Body of pancreas (tissue), 4 donors: ENCODE measurements at regions not wholly inside any gene's neighbourhood (a gene's known extent, or its start where the extent isn't known, plus 50 kb on each side); places are given as distances from the start of the nearest gene placed in this dataset.

Experiments used
- ATAC-seq: fragments of 150-250 bp; one replicate; pipeline ENCODE4 v1.9.1; 2016
- DNase-seq, 4 donors: peaks; one replicate each; pipeline ENCODE4 v3.0.0-alpha.2; 2019
- H3K27ac ChIP-seq, 4 donors: fragments of 200-600 bp; sonication (generic); 1 replicate in 3 of 4; 2 replicates in 1 of 4; pipeline versions ENCODE4 v1.5.1 to v1.6.1; 2016 to 2019; ENCODE audit warnings: mild to moderate bottlenecking in 1 of 4, mixed read lengths in 1 of 4, moderate library complexity in 1 of 4
- H3K27me3 ChIP-seq, 2 donors: fragments of 200-600 bp; sonication (generic); one replicate each; pipeline ENCODE4 v1.6.0; 2016; ENCODE audit warnings: mild to moderate bottlenecking in 1 of 2
- H3K36me3 ChIP-seq, 2 donors: fragments of 200-600 bp; sonication (generic); replicated peaks in 1 of 2; 2 replicates each; pipeline ENCODE4 v1.5.1; 2016; ENCODE audit warnings: low read depth in 2 of 2; ENCODE audit not compliant: insufficient read depth in 1 of 2
- H3K4me1 ChIP-seq: fragments of 200-600 bp; sonication (generic); one replicate; pipeline ENCODE4 v1.6.0; 2016
- H3K4me3 ChIP-seq, 2 donors: fragments of 200-600 bp; sonication (generic); 1 replicate in 1 of 2; 2 replicates in 1 of 2; pipeline ENCODE4 v1.5.1; 2016 to 2019
- H3K9me3 ChIP-seq, 3 donors: fragments of 200-600 bp; sonication (generic); 1 replicate in 2 of 3; 2 replicates in 1 of 3; pipeline ENCODE4 v1.5.1; 2016
- CTCF ChIP-seq, 7 experiments: fragments of 450-650 bp in 4 of 7; fragments of 200-600 bp in 3 of 7; sonication (generic) in 3 of 7; IDR thresholded peaks; one replicate each; pipeline ENCODE4 v1.5.1; 2016 to 2019; ENCODE audit warnings: antibody characterized with exemption in 7 of 7
- POLR2A ChIP-seq, 3 donors: fragments of 450-650 bp; IDR thresholded peaks; one replicate each; pipeline ENCODE4 v1.6.1; 2016; ENCODE audit warnings: antibody characterized with exemption in 3 of 3, mild to moderate bottlenecking in 2 of 3
- WGBS, 2 donors: methylation state at CpG; one replicate each; pipeline ENCODE4 v1.1.5; 2017; 5-methylcytosine and 5-hydroxymethylcytosine counted together
- intact Hi-C: fragments of 100-400 bp; cut with DNase I; formaldehyde crosslinking; loops from one replicate; pipeline ENCODE4 v1.15.1; 2023

- Histone ChIP-seq H3K4me3 (no peak overlapping the region), H3K36me3 (no peaks in the 10 kb centered on the region), H3K27me3 (no peaks in the 10 kb centered on the region), H3K4me1 (no peaks in the 10 kb centered on the region), H3K27ac (no peak overlapping the region), H3K9me3 (no peaks in the 10 kb centered on the region)
- WGBS, 2 donors = 92 to 93% methylated on average over 16 of the region's 16 CpGs
- TF ChIP-seq CTCF (IDR thresholded peaks at IDR 0.05) = no peak
- no peak for TF ChIP-seq POLR2A (IDR thresholded peaks at IDR 0.05)
- intact Hi-C loops = no loop called here
- ATAC-seq (no peak), DNase-seq (no peak)
These were observed 266.9 kb downstream of the COX7C start for GRCh38 chr5:86884608-86885007.

GRCh38 chr5:86885011-86885410, 267.3 kb downstream of the COX7C start:
- intact Hi-C loops = no loop called here
- DNase-seq (no peak), ATAC-seq (no peak)
- TF ChIP-seq CTCF (IDR thresholded peaks at IDR 0.05) (no peak), POLR2A (IDR thresholded peaks at IDR 0.05) (no peak)
- WGBS, 2 donors = 74 to 80% methylated on average over 2 of the region's 2 CpGs
- Histone ChIP-seq H3K36me3 (no peaks in the 10 kb centered on the region), H3K4me3 (no peak overlapping the region), H3K27ac (no peak overlapping the region), H3K4me1 (no peaks in the 10 kb centered on the region), H3K9me3 (no peaks in the 10 kb centered on the region), H3K27me3 (no peaks in the 10 kb centered on the region)

- 27 to 33% methylated on average over 5 of the region's 5 CpGs for WGBS, 2 donors
- DNase-seq (no peak), ATAC-seq (no peak)
- Histone ChIP-seq H3K27me3 (no peaks in the 10 kb centered on the region), H3K9me3 (no peaks in the 10 kb centered on the region), H3K4me3 (no peak overlapping the region), H3K36me3 (no peaks in the 10 kb centered on the region), H3K4me1 (no peaks in the 10 kb centered on the region), H3K27ac (no peak overlapping the region)
- TF ChIP-seq POLR2A (IDR thresholded peaks at IDR 0.05) (no peak), CTCF (IDR thresholded peaks at IDR 0.05) (no peak)
- intact Hi-C loops = no loop called here
These were observed 267.9 kb downstream of the COX7C start for GRCh38 chr5:86885489-86886230.

- no peaks in the 10 kb centered on the region for H3K4me1 ChIP-seq
- intact Hi-C loops = no loop called here
- ATAC-seq (no peak), DNase-seq (no peak)
- H3K4me3 ChIP-seq = no peak overlapping the region
- H3K9me3 ChIP-seq = no peaks in the 10 kb centered on the region
- no peaks in the 10 kb centered on the region for H3K36me3 ChIP-seq
- 55 to 79% methylated on average over 1 of the region's 1 CpG for WGBS, 2 donors
- no peak overlapping the region for H3K27ac ChIP-seq
- H3K27me3 ChIP-seq = no peaks in the 10 kb centered on the region
- TF ChIP-seq CTCF (IDR thresholded peaks at IDR 0.05) (no peak), POLR2A (IDR thresholded peaks at IDR 0.05) (no peak)
These were observed 272.6 kb downstream of the COX7C start for GRCh38 chr5:86890375-86890774.

- no peaks in the 10 kb centered on the region for H3K27me3 ChIP-seq
- H3K9me3 ChIP-seq = no peaks in the 10 kb centered on the region
- no peaks in the 10 kb centered on the region for H3K36me3 ChIP-seq
- TF ChIP-seq CTCF (IDR thresholded peaks at IDR 0.05) (no peak), POLR2A (IDR thresholded peaks at IDR 0.05) (no peak)
- DNase-seq = no peak
- H3K4me3 ChIP-seq = no peak overlapping the region
- no peaks in the 10 kb centered on the region for H3K4me1 ChIP-seq
- ATAC-seq = no peak
- H3K27ac ChIP-seq = no peak overlapping the region
- intact Hi-C loops = no loop called here
These were observed 276.3 kb downstream of the COX7C start for GRCh38 chr5:86894056-86894455.
